Gastroesophageal sphincter (tissue), 4 donors: ENCODE measurements at regions not wholly inside any gene's neighbourhood (a gene's known extent, or its start where the extent isn't known, plus 50 kb on each side); places are given as distances from the start of the nearest gene placed in this dataset.

Source experiments
- ATAC-seq: fragments of 150-250 bp; one replicate; pipeline ENCODE4 v1.9.1; 2016; ENCODE audit warnings: mild to moderate bottlenecking, moderate library complexity
- H3K27ac ChIP-seq, 4 donors: fragments of 200-600 bp; sonication (generic) in 3 of 4; 1 replicate in 3 of 4; 2 replicates in 1 of 4; pipeline ENCODE4 v1.5.1; 2016 to 2019
- H3K27me3 ChIP-seq: fragments of 200-600 bp; sonication (generic); one replicate; pipeline ENCODE4 v1.5.1; 2019
- H3K36me3 ChIP-seq, 2 donors: fragments of 200-600 bp; sonication (generic); one replicate each; pipeline ENCODE4 v1.5.1; 2019; ENCODE audit warnings: control low read depth in 1 of 2
- H3K4me1 ChIP-seq, 3 donors: fragments of 200-600 bp; sonication (generic); 1 replicate in 2 of 3; 2 replicates in 1 of 3; pipeline ENCODE4 v1.5.1; 2016 to 2019; ENCODE audit warnings: control low read depth in 2 of 3
- H3K4me3 ChIP-seq, 2 donors: fragments of 200-600 bp; sonication (generic); one replicate each; pipeline ENCODE4 v1.5.1; 2019; ENCODE audit warnings: mild to moderate bottlenecking in 1 of 2, moderate library complexity in 1 of 2
- H3K9me3 ChIP-seq, 3 donors: fragments of 200-600 bp; sonication (generic); one replicate each; pipeline ENCODE4 v1.5.1; 2017 to 2019; ENCODE audit warnings: control low read depth in 2 of 3
- CTCF ChIP-seq, 4 experiments: fragments of 200-600 bp in 2 of 4; fragments of 450-650 bp in 2 of 4; sonication (generic) in 1 of 4; IDR thresholded peaks; one replicate each; pipeline ENCODE4 v1.5.1; 2017 to 2019; ENCODE audit warnings: antibody characterized with exemption in 4 of 4, mild to moderate bottlenecking in 2 of 4, moderate library complexity in 2 of 4
- EP300 ChIP-seq: sonication (generic); formaldehyde crosslinking; IDR thresholded peaks from one replicate; pipeline ENCODE4 v1.6.1; 2017; ENCODE audit warnings: antibody characterized with exemption, mild to moderate bottlenecking
- POLR2A ChIP-seq, 2 donors: fragments of 450-650 bp; IDR thresholded peaks; one replicate each; pipeline ENCODE4 v1.6.1; 2017; ENCODE audit warnings: antibody characterized with exemption in 2 of 2, mild to moderate bottlenecking in 2 of 2, moderate library complexity in 1 of 2
- POLR2AphosphoS5 ChIP-seq: sonication (generic); formaldehyde crosslinking; IDR thresholded peaks from one replicate; pipeline ENCODE4 v1.6.1; 2017; ENCODE audit warnings: antibody characterized with exemption
- WGBS, 2 donors: methylation state at CpG; one replicate each; pipeline ENCODE4 v1.1.5; 2018; ENCODE audit warnings: low coverage in 1 of 2; 5-methylcytosine and 5-hydroxymethylcytosine counted together

GRCh38 chr6:90829311-90829710 is 242.4 kb upstream of the MAP3K7 start:
- H3K27ac ChIP-seq: no peak overlapping the region
- H3K4me1 ChIP-seq: no peaks in the 10 kb centered on the region
- H3K4me3 ChIP-seq: no peak overlapping the region
- ATAC-seq: no peak
- no peak for TF ChIP-seq POLR2AphosphoS5
- TF ChIP-seq POLR2A (IDR thresholded peaks at IDR 0.05): no peak
- no peak for TF ChIP-seq CTCF (IDR thresholded peaks at IDR 0.05)
- no peak for TF ChIP-seq EP300
- WGBS, 2 donors: 30 to 78% methylated on average over 2 of the region's 2 CpGs
- no peaks in the 10 kb centered on the region for H3K27me3 ChIP-seq
- H3K9me3 ChIP-seq: peaks cover 0 to 3% (median 0%) of the 10 kb centered on the region in 3 donors
- H3K36me3 ChIP-seq: no peaks in the 10 kb centered on the region

GRCh38 chr6:90820436-90820835 is 233.6 kb upstream of the MAP3K7 start:
- TF ChIP-seq EP300 (no peak), CTCF (IDR thresholded peaks at IDR 0.05) (no peak), POLR2AphosphoS5 (no peak), POLR2A (IDR thresholded peaks at IDR 0.05) (no peak)
- Histone ChIP-seq H3K9me3 (peaks cover 0 to 8% (median 0%) of the 10 kb centered on the region in 3 donors), H3K27ac (no peak overlapping the region), H3K27me3 (no peaks in the 10 kb centered on the region), H3K4me3 (no peak overlapping the region), H3K4me1 (no peaks in the 10 kb centered on the region), H3K36me3 (no peaks in the 10 kb centered on the region)
- no peak for ATAC-seq

- no peak for ATAC-seq
- H3K36me3 ChIP-seq: no peaks in the 10 kb centered on the region
- H3K27ac ChIP-seq: no peak overlapping the region
- H3K4me1 ChIP-seq: no peaks in the 10 kb centered on the region
- 63 to 71% methylated on average over 3 to 4 of the region's 4 CpGs for WGBS, 2 donors
- H3K27me3 ChIP-seq: no peaks in the 10 kb centered on the region
- TF ChIP-seq CTCF (IDR thresholded peaks at IDR 0.05): no peak
- H3K4me3 ChIP-seq: no peak overlapping the region
- peaks cover 0 to 14% (median 0%) of the 10 kb centered on the region in 3 donors for H3K9me3 ChIP-seq
Measured at GRCh38 chr6:90819483-90819882, 232.6 kb upstream of the MAP3K7 start.

DNA sequence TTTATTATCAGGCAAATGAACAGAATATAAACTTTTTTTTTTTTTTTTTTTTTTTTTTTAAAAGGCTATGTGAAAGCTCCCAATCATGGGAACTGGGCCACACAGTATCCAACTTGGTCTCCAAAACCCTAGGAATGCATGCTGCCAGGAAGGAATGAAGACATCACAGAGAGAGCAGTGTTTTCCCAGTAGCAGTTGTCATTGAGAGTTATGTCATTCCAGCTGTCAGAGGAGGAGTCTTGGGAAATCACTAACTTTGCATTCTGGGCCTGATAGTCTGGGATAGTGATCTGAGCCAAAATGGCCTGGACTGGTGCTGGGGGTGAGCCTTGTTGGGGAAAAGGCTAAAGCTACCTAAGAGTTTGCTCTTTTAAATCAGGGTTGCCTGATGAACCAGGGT is 231.3 kb upstream of the MAP3K7 start:
- Histone ChIP-seq H3K36me3 (no peaks in the 10 kb centered on the region), H3K27ac (no peak overlapping the region), H3K27me3 (no peaks in the 10 kb centered on the region), H3K4me1 (no peaks in the 10 kb centered on the region), H3K4me3 (no peak overlapping the region), H3K9me3 (peaks cover 0 to 13% (median 0%) of the 10 kb centered on the region in 3 donors)
- no peak for ATAC-seq
- TF ChIP-seq POLR2AphosphoS5 (no peak), EP300 (no peak), CTCF (IDR thresholded peaks at IDR 0.05) (no peak), POLR2A (IDR thresholded peaks at IDR 0.05) (no peak)

DNA sequence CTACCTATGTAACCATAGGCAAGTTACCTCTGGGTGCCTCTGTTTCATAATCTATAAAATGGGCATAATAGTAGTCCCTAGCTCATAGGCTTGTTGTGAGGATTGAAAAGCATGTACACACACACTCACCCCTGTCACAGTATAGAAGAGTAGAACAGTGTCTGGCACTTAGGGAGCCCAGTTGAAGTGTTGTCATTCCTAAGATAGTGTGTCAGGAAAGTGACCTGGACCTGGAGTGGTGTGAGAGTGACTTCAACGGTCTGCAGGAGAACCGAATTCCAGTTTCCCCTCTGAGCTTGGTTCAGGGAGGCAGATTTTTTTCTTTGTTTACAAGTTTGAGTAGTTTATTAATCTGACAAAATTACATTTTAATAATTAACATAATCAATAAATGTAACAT is 229.9 kb upstream of the MAP3K7 start:
- Histone ChIP-seq H3K4me1 (no peaks in the 10 kb centered on the region), H3K27ac (no peak overlapping the region), H3K27me3 (no peaks in the 10 kb centered on the region), H3K36me3 (no peaks in the 10 kb centered on the region), H3K9me3 (peaks cover 0 to 13% (median 0%) of the 10 kb centered on the region in 3 donors), H3K4me3 (no peak overlapping the region)
- ATAC-seq: no peak
- WGBS, 2 donors: 75 to 85% methylated on average over 2 of the region's 2 CpGs
- TF ChIP-seq POLR2AphosphoS5 (no peak), EP300 (no peak), POLR2A (IDR thresholded peaks at IDR 0.05) (no peak), CTCF (IDR thresholded peaks at IDR 0.05) (no peak)
